Cardiac fibroblast (primary cell): ENCODE measurements at regions not wholly inside any gene's neighbourhood (a gene's known extent, or its start where the extent isn't known, plus 50 kb on each side); places are given as distances from the start of the nearest gene placed in this dataset.
A peak's percentile ranks its signal among the peaks of the same experiment; 100 is the strongest.
"Not testable (repeated sequence)": the region's sequence is repeated elsewhere in the genome, so short reads cannot be mapped to it uniquely, and the experiment has no call there.

ENCODE experiments used
- DNase-seq, 2 donors: peaks; one replicate each; pipeline versions ENCODE4 v3.0.0 to v3.0.0-alpha.2; 2010; ENCODE audit warnings: low read depth in 2 of 2
- H3K4me3 ChIP-seq, 2 donors: replicated peaks in 1 of 2; 1 replicate in 1 of 2; 2 replicates in 1 of 2; pipeline ENCODE4 v1.5.1; 2011; ENCODE audit warnings: low read depth in 2 of 2, low read length in 2 of 2, mild to moderate bottlenecking in 2 of 2, moderate library complexity in 1 of 2
- CTCF ChIP-seq: IDR thresholded peaks from one replicate; pipeline ENCODE4 v1.5.1; 2011; ENCODE audit warnings: low read depth, mild to moderate bottlenecking, low read length, inconsistent platforms

GRCh38 chr7:24440892-24441291, 132.4 kb upstream of the PALS2 start:
- DNase-seq, result peak in 1 of 2 donors; percentile 3
- H3K4me3 ChIP-seq, result no peak overlapping the region
- TF ChIP-seq CTCF, result no peak

DNA sequence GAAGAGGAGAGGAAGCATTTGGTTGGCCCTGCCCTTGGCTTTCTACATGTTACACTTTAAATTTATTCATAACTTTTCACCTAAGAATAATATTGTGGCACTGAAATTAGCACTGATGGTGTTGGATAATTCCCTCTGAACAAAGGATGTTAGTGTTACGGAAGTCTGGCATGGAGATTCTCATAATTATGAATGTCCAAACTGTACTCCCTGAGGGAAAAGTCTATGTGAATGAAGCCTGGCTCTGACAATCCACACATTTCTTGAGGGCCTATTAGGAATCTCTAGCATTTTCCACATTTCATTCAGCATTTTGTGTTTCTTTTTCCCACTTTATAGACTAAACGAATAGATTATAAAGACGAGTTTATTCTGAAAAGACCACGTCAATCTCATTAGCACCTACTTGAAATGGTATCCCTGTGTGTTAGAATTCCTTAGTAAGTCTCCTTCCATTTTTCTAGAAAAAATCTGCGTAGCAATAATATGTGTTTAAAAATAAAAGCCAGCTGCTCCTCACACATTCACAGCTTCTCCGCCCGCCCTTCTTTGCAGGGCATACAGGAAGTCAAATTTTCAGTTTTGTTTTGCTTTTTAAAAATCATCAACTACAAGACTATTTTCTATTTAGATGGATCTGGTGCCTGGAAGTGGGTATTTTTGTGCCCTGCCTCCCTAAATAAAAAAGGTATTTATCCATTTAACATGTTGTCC, 131.8 kb upstream of the PALS2 start:
- H3K4me3 ChIP-seq, result no peak overlapping the region
- no peak for TF ChIP-seq CTCF
- DNase-seq, result no peak

DNA sequence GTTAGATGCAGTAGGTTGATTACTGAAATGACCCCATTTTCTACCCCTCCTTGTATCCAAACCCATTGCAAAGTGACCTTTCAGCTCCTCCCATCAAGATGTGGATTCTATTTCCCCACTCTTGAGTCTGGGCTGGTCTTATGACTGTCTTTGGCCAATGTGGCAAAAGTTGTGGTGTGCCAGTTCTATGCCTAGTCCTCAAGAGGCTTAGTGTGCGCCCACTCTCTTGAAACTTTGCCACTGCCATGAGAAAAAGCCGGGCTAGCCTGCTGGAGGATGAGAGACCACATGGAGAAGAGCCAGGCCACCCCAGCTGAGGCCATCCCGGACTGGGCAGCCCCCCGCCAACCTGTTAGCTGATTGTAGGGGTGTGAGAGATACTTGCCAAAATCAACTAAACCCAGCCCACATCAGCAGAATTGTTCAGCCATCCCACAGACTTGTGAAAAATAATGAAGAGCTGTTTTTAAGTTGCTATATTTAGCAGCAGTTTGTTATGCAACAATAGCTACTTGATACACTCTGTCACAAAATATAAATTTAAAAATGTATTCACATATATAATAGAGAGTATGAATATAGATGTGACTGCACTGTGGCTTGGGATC, 131.0 kb upstream of the PALS2 start:
- no peak overlapping the region for H3K4me3 ChIP-seq
- TF ChIP-seq CTCF, result no peak
- DNase-seq, result no peak

GRCh38 chr7:24444666-24445440, 128.4 kb upstream of the PALS2 start:
- no peak for TF ChIP-seq CTCF
- DNase-seq, result no peak
- H3K4me3 ChIP-seq, result no peak overlapping the region

GRCh38 chr7:24448038-24448437, 125.2 kb upstream of the PALS2 start:
- no peak overlapping the region for H3K4me3 ChIP-seq
- no peak for TF ChIP-seq CTCF
- DNase-seq, result no peak

- H3K4me3 ChIP-seq, DNase-seq: not testable (repeated sequence)
Observed at GRCh38 chr7:24449416-24449815, 123.8 kb upstream of the PALS2 start.

DNA sequence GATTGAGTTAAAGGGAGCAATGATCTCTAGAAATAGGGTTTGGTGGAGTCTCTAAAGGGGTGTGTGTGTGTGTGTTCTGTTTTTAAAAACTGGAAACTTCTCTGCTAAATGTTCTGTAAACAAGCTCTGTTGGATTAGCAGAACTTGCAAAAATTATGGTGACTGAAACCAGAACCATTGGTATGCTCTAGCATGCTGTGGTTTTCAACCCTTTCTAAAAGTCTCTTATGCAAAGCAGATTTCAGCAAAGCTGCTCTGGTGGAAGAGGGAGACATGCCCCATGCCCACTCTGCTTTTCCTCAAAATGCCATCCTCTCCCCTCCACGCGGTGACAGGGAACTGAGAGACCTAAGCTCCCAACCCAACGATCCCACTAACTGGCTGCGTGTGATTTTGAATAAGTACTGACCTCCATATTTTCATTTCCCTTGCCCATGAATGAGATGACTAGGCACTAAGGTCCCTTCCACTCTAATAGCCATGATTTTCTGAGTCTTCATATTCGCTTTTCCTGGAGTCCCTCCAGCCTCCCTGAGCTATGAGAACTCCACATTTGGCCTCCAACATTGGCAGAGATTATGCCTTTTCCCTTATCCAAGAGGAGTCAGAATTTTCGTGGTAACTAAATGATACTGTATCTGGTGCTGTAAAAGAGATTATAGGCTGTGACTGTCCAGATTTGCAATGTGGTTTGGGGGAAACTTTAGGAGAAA, 117.3 kb upstream of the PALS2 start:
- DNase-seq, result no peak
- TF ChIP-seq CTCF, result no peak
- no peak overlapping the region for H3K4me3 ChIP-seq
